GM19455 (cell line): ENCODE measurements at regions not wholly inside any gene's neighbourhood (a gene's known extent, or its start where the extent isn't known, plus 50 kb on each side); places are given as distances from the start of the nearest gene placed in this dataset.

Experiments
- ATAC-seq: cut with Tn5 transposase; IDR thresholded peaks from one replicate; pipeline ENCODE4 v1.9.1; 2021; ENCODE audit not compliant: unreplicated experiment

DNA sequence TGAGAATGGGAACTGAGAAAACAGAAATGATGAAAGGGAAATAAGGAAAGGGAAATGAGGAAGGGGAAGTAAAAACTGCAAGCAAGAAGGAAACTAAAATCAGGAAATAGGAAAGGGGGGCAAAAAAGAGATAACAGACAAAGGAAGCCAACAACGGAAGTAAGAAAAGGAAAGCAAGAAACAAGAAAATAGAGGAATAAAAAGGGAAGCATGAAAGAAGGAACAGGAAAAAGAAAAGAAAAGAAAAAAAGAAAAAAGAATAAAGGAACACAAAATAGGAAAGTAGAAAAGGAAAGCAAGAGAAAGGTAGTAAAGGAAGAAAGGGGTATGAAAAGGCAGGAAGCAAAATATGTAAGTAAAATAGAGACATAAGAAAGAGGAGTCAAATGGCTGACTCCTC lies 241.2 kb upstream of the NCKAP5 start:
- no peak for ATAC-seq

GRCh38 chr2:133810559-133810958 lies 242.3 kb upstream of the NCKAP5 start:
- ATAC-seq = no peak

- ATAC-seq = no peak
Observed at GRCh38 chr2:133811409-133812125, 243.3 kb upstream of the NCKAP5 start.

DNA sequence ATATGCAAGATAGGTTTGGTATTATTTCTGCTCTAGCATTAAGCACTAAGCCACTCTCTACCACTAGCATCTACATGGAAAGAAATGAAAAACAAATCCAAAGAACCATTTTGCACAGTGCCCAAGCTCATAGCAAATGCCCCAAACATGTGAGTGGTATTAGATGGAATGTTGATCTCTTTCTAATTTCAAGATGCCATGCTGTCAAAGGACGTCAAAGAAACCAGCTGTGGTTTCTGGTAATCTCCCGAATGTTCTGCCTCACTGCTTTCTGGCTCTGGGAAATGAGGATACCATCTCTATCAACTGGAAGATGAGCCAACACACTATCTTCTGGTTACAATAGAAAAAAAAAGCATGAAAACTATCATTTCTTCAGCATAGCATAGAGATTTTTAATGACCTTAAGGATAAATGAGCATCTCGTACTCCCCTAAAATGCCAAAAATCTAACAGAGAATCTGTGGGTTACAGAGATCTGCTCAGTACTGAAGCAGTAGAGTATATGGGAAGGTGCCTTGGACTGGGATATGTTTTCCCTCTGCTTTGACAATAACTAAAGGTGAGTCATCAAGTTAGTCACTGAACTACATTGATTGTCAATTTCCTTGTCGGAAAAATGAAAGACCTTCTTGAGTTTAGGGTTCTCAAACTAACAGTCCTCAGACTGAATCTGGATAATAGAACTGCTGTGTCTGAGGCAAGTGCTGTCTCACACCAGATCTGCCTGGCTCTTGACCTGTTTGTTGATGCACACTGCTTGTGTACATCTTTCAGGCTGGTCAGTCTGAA lies 244.8 kb upstream of the NCKAP5 start:
- no peak for ATAC-seq

- no peak for ATAC-seq
Observed at GRCh38 chr2:133814890-133815289, 246.6 kb upstream of the NCKAP5 start.

DNA sequence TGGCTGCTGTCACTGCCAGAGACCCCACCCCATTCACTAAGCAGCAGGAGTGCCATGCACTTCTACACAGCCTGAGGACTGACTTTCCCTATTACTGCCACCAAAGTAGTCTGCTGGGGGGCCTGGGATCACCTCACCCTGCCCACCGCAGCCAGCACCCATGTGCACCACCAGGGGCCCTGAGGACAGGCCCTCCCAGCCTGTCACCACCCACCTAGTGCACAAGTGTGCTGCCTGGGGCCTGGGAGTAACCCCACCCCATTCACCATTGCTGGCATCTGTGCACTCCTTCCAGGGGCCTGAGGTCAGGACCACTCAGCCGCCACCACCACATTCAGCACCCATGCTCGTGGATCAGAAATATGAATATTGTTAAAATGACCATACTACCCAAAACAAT lies 247.8 kb upstream of the NCKAP5 start:
- ATAC-seq = no peak

DNA sequence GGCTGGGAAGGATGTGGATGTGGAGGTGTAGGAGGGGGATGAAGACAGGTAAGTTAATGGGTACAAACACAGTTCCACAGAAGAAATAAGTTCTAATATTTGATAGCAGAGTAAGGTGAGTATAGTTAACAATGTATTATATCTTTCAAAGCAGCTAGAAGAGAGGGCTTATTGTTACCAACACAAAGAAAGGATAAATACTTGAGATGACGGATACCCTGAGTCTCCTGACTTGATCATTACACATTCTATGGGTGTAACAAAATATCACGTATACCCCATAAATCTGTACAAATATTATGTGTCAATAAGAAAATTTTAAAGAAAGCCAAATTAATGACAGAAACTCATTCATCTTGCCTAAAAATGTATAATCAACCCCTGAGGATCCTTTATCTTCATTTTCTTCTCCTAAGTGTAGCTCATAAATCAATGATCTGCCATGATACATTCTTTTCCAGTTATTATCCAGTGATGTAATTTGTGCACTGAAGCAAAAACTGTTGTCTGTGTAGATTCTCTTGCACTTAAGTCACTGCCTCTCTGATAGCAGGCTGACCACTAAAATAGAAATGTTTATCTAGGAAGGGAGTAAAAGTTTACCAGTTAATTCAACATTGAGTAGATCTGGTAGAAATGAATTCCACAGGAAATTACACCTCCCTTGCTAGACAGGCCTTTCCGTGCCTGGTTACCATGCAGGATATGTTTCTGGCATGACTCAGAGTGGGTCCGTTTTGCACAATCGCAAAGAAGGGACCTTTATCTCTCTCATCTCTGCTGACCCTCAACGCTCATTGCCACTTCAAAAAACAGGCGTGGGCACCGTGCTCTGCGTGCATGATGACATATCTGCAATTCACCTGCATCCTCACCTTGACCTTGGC lies 249.7 kb upstream of the NCKAP5 start:
- ATAC-seq = no peak

GRCh38 chr2:133818661-133819060 lies 250.4 kb upstream of the NCKAP5 start:
- no peak for ATAC-seq

DNA sequence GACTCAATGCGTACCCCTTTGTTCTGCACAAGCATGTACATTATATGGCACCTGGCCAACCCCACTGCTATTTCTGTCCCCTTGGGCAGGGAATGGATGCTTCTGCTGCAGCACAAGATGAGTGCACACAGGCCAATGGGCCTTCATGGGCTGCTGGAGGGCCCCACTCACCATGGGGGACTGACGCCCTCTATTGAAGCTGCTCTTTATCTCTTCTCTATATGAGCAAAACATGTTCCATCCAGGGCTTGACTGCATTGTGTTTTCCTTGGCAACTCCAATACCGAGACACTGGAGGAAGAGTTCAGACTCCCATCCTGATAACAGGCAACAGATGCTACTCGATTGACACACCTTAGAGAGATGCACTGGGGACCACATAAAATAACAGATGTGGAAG lies 251.6 kb upstream of the NCKAP5 start:
- ATAC-seq = no peak

- no peak for ATAC-seq
Observed at GRCh38 chr2:133821107-133821760, 253.0 kb upstream of the NCKAP5 start.

DNA sequence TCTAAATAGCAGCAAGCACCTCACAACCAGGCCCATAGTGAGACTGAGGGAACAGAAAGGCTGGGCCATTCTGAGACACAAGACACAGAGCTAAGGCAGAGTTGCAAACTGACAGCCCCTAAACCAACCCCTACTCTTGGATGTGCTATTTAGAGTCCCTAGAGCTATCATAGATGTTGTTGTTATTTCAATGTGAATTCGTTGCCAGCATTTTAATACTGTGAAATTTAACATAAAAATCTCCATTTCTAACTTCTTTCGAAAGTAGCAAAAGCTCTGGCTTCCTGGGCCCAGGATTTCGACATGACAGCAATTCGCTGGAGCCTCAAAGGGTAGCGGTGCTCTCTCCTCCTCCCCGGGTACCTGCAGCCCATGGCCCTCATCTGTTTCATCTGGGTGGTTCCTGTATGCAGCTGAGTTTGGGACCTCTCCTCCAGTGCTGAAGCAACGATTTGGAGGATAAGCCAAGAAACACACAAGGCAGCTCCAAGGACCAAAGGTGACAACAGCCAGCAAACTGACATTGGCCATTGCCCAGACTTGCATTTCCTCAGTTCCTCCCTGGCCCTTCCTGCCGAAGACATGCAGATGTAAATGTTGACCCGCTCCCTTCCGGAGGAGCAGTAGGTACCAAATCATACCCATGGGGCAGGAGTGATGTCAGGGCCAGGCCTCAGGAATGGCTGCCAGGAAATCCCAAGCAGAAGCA lies 254.4 kb upstream of the NCKAP5 start:
- ATAC-seq = no peak

DNA sequence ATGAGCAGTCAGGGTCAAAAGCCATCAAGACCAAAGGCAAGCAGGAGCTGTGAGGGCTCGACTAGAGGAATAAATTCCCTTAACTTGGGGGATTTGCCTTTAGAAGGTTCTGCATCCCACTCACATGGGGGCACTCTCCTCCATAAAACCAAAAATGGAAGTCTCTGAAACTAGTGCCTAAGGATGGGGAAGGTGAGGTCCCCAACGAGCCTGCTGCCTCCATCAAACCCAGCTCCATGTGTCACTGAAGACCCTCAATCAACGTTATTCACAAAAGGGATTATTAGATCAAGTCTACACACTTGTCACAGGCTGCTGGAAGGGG lies 254.9 kb upstream of the NCKAP5 start:
- ATAC-seq = no peak

GRCh38 chr2:133824869-133825268 lies 256.6 kb upstream of the NCKAP5 start:
- ATAC-seq = no peak

- no peak for ATAC-seq
Observed at GRCh38 chr2:133825778-133826177, 257.5 kb upstream of the NCKAP5 start.

DNA sequence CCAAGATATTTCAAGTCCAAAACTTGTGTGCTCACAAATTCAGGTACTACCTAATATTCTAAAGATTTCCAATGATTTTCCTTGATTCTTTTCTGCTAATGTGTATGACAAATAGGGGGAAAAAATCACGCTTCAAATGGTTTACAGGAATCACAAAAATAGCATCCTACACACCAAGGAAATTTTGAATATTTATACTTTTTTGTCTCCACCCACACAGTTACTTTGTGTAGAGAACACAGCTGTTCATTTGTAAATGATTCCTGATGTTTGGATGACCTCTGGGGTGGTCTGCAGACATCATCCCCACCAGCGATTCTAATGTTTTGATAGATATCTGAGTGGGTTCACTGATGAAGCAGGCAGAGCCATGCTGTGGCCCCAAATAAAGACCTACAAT lies 260.6 kb upstream of the NCKAP5 start:
- no peak for ATAC-seq

DNA sequence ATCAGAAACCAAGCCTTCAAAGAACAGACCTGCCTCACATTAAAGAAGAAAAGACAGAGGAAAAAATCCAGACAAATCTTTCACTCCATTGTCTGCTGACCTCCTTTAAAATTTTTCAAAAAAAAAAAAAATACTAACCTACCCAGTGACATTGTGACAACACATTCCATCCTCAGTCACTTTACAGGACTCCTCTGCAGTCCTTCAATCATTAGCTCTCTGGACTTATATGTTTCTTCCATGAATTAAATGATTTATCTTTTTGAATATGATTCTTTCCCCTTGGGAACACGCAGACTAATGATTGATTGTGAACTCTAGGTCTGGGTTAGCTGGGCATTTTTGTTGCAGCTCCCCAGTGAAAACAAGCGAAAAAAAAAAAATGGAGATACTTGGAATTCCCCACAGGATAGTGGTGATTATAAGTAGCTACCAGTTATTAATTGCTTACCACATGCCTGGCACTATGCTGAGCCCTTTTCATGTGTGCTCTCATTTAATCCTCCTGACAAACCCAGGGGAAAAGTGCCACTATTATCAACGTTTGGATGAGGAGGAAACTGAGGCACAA lies 261.3 kb upstream of the NCKAP5 start:
- no peak for ATAC-seq

- ATAC-seq = no peak
Observed at GRCh38 chr2:133833746-133834145, 265.5 kb upstream of the NCKAP5 start.

DNA sequence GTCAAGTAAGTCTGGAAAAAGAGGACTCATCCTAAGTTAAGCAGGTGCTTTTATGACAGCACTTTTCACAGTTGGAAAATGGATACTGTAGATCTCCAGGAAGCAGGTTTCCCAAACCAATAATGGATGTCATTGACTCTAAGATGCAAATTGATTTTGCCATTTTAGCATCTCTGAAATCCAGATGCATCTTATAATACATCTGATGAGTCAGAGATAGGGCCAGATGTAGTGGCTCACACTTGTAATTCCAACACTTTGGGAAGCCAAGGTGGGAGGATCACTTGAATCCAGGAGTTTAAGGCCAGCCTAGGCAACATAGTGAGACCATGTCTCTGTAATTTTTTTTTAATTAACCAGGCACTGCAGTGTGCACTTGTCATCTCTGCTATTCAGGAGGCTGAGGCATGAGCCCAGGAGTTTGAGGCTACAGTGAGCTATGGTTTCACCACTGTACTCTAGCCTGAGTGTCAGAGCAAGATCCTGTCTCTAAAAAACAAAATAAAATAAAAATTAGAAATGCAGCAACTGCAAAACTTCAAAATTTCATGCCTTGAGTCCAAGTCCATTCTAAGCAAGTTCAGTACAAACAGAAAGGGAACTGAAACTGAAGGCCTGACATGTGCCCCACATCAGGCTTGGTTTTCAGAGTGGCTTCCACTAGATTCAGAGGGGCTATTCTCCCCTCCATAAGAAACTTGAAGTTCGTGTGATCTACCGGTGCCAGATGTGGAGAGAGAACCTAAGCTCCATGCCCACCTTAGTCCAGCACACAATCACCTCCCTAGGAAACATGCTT lies 267.8 kb upstream of the NCKAP5 start:
- ATAC-seq = no peak

- no peak for ATAC-seq
Observed at GRCh38 chr2:133836691-133837345, 268.6 kb upstream of the NCKAP5 start.
